Activated CD4-positive, alpha-beta T cell treated with anti-CD3 and anti-CD28 coated beads, Interleukin-2, amount 50 U/mL, for 16 hours (primary cell): ENCODE measurements at regions not wholly inside any gene's neighbourhood (a gene's known extent, or its start where the extent isn't known, plus 50 kb on each side); places are given as distances from the start of the nearest gene placed in this dataset.

Source experiments
- DNase-seq: peaks from one replicate; pipeline ENCODE4 v3.0.0-alpha.2; 2020

- DNase-seq: no peak
Observed at GRCh38 chr18:55034742-55035141, 75.5 kb upstream of the CCDC68 start.

DNA sequence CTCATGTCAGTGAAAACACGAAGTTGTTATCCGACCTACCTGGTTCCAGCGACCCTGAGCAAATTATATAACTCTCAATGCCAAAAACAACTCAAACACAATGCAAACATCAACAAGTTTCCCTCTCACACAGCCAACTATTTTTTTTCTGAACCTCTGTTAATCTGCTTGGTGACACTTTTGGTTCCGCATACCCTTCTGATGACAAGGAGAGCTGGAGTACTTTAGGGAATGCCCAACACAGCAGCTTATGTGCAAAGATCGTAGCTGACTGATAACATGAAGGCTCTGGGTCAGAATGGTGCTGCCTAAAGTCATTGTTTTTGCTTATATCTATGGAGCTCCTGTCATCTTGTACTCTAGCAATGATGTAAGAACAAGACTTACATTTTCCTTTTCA lies 72.7 kb upstream of the CCDC68 start:
- no peak for DNase-seq

- DNase-seq: no peak
Observed at GRCh38 chr18:55031576-55031975, 72.3 kb upstream of the CCDC68 start.

- no peak for DNase-seq
Observed at GRCh38 chr18:55031164-55031563, 71.9 kb upstream of the CCDC68 start.

GRCh38 chr18:55024564-55024963 lies 65.3 kb upstream of the CCDC68 start:
- no peak for DNase-seq

GRCh38 chr18:55018602-55019001 lies 59.3 kb upstream of the CCDC68 start:
- no peak for DNase-seq

DNA sequence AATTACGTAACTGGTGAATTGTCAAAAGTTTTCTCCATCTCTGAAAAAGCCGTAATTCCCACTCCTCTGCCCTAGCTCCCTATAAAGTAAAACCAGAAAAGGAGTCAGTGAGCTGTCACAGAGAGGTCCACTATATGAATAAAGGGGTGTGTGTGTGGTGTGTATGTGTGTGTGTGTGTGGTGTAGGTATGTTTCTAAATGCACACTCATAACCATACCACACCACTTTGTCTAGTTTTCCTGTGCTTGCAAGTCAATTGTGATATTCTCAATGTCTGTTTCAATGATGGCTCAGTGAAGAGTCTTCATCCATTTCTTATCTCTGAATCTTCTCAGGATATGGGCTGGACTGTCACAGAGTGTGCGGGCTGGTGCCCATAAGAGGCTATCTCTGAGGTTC lies 54.8 kb upstream of the CCDC68 start:
- DNase-seq: peak; percentile 14

GRCh38 chr18:55013685-55014084 lies 54.4 kb upstream of the CCDC68 start:
- no peak for DNase-seq

GRCh38 chr18:55013086-55013485 lies 53.8 kb upstream of the CCDC68 start:
- no peak for DNase-seq

DNA sequence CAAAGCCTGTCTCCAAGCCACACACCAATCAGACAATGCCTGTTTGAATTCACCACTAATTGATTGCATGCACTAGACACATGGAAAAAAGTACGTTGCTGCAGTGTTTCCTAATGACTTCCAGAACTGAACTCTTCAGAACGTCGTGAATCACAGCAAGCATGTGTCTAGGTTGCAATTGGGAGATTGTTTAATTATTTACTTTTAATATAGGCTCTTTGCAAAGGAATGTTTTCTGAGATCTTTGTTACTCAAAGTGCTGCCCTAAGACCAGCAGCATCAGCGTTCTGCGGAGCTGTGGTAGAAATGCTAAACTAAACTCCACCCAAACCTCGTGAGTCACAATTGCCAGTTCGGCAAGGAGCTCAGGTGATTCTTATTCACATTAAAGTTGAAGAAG lies 52.7 kb upstream of the CCDC68 start:
- DNase-seq: no peak
